ENCODE measurements at regions not wholly inside any gene's neighbourhood (a gene's known extent, or its start where the extent isn't known, plus 50 kb on each side); places are given as distances from the start of the nearest gene placed in this dataset.
"Not testable (repeated sequence)": the region's sequence is repeated elsewhere in the genome, so short reads cannot be mapped to it uniquely, and the experiment has no call there.

DNA sequence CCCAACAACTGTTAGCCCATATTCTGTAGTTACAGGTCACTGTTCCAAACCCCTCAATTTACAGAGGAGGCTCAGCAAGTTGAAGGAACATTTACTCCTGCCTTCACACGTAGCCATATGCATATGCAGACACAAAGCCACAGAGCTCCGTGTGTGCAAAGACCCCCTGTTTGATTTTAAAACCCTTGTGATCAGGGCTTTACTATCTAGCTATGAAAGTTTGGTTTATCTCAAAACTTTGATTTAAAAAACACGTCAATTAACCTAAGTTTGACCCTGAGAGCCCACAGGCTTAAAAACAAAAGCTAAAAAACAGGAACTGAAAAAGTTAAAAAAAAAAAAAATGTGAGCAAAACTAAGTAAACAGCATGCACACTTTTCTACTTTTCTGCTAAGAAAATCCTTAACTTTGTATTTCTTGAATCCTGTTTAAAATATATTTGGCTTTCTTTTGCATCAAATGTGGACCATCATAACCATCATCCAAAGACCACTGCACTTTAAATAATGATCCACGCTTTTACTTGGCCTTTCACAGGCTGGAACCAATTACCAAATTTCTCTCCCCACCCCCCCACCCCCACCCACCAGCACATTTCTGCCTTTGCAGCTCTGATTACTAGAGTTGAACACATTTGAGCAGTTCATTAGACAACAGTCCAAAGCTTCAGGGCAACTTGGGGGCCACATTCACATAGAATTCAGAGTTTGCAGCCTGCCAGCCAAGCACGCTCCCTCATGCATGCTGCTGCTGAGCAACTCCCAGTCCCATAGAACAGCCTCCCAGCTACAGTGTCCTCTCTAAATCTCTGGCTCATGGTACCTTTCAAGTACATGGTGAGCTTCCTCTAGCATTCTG, 128.8 kb upstream of the MAP3K1 start:
- DNase-seq (ENCODE audit: low spot score) = no peak

DNA sequence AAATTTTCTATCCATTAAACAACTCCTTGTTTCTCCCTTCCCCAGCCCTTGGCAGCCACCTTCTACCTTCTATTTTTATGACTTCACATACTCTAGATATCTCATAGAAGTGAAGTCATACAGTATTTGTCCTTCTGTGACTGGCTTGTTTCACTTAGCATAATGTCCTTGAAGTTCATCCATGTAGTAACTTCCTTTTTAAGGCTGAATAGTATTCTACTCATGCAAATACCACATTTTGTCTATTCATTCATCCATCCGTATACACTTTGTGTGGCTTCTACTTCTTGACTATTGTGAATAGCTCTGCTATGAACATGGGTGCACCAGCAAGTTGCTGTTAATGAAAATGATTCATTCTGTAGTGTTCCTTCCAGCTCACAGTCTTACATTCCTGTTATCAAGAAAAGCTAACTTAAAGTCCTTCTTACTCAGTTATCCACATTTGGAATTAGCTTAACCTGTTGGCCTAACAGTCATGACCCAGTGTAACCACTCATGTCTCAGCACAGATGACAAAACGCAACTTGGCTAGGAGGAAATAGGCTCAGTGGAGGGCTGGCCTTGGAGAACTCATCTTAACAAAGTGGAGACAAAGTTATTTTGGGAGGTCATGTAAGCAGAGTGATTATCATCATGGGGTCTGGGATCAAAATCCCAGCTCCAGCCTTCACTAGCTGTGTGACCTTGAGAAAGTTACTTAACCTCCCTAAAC, 129.7 kb upstream of the MAP3K1 start:
- DNase-seq (ENCODE audit: low spot score) = no peak

DNA sequence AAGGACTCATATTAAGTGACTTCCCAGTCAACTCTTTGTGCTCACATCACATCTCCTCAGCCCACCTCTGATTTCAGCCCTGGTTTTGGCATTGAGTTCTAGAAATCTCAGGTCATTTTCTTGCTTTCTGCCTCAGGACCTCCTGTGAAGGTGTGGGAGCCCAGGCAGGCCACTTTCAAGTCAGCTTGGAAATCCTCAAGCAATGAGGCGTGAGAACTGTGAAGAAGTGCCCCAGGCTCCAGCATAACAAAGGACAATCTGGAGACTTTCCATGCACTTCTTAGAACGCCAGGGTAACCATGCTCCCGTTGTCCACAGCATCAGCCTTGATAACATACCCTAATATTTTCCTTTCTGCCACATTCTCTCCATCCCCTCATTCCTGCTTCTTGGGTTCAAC, 131.2 kb upstream of the MAP3K1 start:
- no peak for DNase-seq (ENCODE audit: low spot score)

DNA sequence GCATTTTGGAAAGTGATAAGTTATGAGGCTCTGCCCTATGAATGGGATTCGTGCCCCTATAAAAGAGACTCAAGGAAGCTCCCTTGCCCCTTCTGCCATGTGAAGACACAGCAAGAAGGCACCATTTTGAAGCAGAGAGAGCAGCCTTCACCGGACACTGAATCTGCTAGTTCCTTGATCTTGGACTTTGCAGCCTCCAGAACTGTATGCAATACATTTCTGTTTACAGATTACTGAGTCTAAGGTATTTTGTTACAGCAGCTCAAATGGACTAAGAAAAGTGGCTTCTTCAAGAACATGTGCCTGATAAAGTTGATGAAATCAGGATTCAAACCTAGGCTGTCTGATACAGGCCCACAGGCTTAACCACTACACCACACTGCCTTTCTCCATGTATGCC, 131.6 kb upstream of the MAP3K1 start:
- no peak for DNase-seq (ENCODE audit: low spot score)

DNA sequence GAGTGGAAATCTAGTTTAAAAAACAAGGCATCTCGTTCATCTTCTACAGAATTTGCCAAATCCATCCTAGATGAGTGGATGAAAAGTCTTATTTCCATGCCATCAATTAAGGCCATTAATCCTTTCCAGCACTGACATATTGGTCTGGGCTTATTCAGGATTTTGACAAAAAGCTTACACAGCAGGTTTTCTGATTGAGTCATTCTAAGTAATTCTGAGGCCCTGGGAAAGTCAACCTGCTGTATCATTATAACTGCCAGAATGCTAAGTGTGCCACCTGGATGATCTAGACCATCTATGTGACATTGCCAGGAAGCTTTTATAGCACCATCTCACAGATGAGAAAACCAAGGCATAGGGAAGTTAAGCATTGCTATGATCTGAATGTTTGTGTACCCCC, 132.1 kb upstream of the MAP3K1 start:
- no peak for DNase-seq (ENCODE audit: low spot score)

DNA sequence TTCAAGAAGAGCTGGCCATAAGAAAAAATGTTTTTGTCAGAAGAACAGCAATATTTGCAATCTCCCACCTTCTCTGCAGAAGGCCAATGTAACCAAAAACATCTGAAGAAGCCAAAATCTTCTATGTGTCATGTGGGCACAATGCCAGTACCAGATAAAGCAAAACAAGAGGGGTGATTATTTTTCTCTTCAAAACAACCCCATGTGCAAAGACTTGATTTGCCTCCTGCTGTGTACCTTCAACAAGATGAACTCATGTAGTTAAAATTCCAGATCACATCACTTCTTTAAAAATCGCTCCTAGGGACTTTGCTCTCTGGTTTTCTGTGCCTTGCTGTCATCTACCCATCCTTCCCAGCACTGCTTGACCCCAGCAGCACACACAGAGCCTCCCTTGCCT, 134.0 kb upstream of the MAP3K1 start:
- no peak for DNase-seq (ENCODE audit: low spot score)

DNA sequence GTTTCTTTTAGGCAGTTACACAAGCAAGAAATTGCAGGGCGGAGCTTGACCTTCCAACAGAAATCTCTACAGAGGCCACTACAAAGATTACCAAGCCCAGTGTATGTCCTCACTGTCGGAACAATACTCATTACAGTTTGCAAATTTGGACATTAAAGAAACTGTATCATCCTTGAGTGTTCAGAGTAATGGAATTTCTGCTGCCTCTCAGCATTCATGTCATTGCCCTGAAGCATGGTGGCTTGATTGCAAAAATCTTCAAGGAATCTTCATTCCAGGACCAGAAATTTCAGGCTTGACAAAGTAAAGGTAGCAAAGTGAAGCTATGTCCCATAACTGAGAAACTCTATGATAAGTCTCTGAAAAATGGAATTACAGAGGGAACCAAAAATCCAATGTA, 134.6 kb upstream of the MAP3K1 start:
- no peak for DNase-seq (ENCODE audit: low spot score)

DNA sequence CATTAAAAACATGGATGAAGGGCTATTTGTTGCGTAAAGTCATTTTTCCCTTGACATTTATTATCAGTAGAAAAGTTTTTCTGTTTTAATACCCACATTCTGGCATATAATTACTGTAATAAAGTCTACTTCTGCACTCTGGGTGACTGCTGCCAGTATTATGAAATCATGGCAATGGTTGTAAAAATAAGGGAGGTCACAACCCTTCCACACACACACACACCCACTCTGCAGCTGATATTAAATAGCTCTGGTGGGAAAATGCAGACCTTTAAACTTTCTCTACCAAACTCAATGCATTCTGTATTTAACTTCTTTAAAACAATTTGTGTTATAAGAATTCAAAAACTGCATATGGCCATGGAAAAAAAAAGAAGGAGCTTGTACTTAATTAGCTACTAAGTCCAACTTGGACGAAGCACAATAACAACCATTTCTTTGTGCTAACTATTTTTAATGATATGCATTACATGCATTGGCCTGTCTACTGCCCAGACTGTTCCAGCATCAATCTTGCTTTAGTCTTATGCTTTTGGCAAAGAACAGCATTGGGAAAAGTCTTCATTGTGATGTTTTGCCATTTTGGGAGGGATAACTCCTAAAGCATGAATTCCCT, 137.6 kb upstream of the MAP3K1 start:
- DNase-seq (ENCODE audit: low spot score) = no peak

DNA sequence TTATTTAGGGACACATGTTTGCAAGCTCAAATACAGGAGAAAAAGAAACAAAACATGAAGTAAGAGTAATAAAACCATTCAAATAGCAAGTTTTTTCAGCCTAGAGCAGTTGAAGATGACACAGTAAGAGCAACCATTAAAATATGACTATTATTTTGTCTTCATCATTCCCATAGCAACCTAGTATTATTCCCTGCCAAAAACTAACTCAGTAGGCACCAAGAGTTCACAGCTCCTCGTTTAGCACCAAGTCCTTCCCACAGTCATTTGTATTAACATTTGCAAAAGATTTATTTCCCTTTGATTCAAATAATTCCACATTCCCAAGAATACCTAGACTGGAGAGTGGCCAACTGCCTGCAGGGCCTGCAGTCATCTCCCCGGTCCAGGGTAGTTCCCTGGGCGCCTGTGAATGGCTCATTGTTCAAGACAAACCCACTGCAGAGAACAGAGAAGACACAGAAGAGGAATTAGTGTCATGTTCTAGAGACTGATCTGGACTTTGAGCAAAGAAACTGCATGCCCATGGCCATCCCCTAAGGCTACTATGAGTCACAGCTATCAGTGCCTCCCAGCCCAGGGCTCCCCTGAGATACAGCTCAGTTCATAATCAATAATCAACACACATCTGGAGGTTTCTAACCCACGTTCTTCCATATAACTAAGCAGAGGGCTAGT, 139.1 kb upstream of the MAP3K1 start:
- no peak for DNase-seq (ENCODE audit: low spot score)

DNA sequence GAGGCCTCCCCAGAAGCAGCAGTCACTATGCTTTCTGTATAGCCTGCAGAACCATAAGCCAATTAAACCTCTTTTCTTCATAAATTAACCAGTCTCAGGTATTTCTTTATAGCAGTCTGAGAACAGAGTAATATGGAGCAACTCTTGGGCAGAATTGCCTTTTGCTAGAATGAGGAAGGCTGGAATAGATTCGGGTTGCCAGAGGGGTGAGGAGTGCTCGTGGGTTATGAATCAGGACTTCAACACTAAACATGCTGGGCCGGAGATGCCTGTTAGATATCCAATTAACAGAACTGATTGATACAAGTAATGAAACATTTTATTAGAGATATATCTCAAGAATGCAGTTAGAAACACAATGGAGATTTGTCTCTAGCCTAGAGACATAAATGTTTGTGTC, 140.9 kb upstream of the MAP3K1 start:
- DNase-seq (ENCODE audit: low spot score) = no peak

DNA sequence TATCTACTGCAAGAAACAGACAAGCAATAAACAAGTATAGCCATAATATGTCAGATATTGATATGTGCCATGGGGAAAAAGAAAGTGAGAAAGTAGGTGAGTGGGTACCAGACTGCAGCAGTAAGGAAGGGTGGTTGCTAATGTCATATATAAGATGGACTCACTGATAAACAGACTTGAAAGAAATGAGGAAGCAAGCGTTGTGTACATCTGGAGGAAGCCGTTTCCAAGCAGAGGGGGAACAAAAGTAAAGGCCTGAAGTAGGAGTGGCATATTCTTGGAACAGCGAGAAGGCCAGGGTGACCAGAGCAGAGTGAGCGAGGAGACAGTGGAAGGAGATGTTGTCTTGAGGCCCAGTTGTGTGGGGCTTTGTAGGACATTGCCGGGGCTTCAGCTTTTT, 142.2 kb upstream of the MAP3K1 start:
- no peak for DNase-seq (ENCODE audit: low spot score)

DNA sequence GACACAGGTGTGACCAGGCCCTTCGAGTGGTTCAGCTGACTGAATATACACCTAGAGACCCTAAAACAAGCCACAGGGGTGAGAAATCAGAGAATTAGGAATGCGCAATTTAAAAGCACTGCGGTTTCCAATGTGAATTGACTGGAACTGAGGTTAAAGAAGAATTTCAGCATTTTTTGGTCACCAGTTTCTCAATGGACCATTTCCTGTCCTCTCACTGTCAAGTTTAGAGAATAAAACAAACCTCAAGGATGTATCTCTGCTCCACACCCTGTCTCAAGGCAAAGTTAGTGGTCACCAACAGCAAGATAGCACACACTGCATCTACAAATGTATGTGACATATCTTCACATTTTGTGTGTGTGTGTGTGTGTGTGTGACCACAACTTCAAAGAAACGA, 143.8 kb upstream of the MAP3K1 start:
- no peak for DNase-seq (ENCODE audit: low spot score)

DNA sequence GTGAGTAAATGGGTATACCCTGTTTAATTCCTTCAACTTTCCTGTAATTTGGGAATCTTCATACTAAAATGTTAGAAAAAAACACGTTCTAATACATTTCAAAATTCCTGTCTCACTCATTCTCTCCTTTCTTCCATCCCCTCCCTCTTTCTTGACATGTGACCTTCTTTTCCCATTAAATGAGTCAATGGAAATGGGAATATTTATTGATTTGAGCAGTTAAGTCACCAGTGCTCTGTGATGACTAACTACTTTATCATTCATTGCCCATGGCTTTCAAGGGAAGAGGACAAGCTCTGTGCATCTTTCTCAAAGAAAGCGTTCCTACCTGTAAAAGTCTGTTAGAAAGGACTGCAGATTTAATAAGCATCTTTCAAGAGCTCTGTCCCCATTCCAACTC, 144.4 kb upstream of the MAP3K1 start:
- no peak for DNase-seq (ENCODE audit: low spot score)

DNA sequence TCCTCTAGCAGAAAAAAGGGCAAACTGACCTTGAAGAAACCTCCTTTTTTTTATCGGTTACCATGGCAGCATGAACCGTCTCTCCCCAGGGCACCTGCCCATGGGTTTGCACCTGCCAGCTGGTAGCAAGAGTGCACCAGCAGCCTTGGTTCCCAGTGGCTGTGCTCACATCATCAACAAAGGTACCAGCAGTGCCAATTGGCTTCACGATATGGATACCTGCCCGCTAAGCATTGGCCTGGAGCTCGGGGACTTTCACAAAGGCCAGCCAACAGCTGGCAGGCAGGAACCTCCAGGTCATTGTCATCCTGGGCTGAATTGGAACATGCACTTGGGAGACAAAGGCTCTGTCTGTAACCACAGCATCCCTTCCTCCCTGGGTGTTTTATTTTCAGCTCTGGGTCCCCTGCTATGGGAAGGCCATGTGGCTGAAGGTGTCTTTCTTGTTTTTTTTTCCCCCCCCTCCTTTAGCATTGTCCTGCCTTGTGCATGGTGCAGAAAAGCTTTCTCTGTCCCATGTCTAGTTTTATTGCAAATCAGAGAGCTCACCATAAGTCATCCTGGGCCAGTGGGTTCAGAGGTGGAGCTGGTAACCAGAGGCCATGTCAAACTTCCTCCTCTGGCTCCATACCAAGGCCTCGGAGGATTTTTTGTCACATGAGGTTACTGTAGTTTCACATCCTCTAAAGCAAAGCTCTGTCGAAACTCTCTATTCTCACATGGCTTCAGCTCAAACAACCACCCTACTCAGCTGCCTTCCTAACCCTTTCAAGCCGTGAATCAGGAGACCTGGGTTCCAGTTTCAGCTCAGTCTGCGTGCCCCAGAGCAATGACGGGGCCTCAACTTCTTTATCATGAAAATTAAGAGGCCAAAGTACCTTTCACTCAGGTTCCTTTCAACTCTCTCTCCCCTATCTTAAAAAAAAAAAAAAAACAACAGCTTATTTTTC, 145.5 kb upstream of the MAP3K1 start:
- DNase-seq (ENCODE audit: low spot score) = no peak

DNA sequence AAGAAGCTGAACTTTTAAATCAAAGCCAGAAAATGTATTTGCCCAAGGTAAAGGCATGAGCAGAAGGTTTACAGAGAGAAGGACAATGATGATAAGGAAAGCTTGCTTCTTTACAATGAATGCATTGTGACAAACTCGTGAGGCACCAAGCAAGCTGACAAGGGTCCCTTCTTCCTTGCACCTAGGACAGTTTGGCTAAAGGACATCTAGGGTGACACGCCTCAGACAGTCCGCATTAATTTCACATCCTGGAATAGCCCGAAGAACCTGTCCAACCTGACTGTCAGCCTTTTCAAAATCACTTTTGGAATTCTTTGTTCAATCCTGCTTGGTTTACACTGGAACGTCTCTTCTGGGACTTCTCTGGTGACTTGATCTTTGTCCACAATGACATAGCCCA, 146.4 kb upstream of the MAP3K1 start:
- no peak for DNase-seq (ENCODE audit: low spot score)

DNA sequence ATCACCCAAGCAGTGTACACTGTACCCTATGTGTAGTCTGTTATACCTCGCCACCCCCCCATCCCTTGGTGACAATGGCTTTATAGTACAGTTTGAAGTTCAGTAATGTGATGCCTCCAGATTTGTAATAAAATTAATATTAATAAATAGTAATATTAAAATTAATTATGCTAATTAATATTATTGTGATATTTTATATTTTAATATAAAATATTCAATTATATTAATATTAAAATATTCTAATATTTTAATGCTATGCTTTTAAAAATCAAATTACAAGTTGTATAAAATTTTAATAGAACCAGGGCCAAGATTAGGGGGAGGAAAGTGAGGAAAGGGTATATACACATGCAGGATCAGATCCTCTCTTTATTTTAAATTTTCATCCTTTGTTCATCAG, 147.7 kb upstream of the MAP3K1 start:
- DNase-seq (ENCODE audit: low spot score) = no peak

DNA sequence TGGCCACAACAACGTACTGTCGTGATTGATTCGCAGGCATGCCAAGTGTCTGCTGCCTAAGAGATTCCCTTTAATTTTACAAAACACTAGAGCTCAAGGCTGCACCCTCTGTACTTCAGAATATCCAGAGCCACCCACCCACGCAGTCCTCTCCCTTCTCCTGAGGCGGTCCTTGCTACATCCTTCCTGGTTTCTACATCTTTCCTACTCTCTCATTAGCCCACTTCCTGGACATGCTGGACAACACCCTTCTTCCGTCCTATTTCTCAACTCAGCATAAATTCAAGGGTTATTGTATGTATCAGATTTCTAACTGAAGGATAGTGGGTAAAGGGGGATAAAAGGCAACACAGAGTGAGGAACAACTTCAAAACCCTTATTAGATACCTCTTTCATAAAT, 148.4 kb upstream of the MAP3K1 start:
- no peak for DNase-seq (ENCODE audit: low spot score)

DNA sequence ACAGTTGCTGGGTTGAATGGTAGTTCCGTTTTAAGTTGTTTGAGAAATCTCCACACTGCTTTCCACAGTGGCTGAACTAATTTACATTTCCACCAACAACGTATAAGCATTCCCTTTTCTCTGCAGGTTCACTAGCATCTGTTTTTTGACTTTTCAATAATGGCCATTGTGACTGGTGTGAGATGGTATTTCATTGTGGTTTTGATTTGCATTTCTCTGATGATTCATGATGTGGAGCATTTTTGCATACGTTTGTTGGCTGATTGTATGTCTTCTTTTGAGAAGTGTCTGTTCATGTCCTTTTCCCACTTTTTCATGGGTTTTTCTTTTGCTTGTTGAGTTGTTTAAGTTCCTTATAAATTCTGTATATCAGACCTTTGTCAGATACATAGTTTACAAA, 150.2 kb upstream of the MAP3K1 start:
- not testable (repeated sequence) for DNase-seq (ENCODE audit: low spot score)

DNA sequence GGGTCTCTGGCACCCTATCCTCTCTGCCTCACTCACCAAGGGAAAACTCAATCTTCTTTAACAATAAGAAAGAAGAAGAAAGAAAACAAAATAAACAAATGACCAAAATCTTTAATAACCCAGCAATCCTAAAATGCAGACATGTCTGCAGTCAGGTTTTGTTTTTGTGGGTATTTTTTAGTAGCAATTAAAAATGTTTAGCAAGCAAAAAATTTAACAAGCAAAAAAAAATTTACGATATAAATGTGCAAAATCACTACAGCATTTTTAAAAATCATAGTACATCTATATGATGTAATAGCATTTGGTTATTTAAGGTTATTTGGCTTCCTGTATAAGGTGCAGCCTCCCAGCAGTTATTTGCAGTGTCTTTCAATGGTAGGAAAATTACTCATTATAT, 151.3 kb upstream of the MAP3K1 start:
- no peak for DNase-seq (ENCODE audit: low spot score)

DNA sequence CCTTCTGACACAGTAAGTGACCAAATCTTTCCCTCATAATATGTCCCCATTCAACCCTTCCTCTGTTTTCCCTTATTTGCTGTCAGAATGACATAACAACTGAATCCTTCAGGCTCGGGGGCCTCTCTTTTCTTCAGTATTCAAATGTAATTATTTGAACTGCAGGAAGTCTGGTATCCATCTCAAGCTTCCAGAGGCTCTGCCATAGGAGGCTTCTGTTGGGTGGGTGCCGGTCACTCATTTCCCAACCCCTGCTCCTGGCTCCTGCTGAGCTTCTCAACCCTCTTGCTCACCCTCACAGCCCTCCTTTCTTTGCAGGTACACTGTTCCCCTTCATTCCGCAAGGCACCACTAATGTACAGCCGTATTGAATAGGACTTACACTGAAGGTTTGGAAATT, 151.8 kb upstream of the MAP3K1 start:
- no peak for DNase-seq (ENCODE audit: low spot score)

DNA sequence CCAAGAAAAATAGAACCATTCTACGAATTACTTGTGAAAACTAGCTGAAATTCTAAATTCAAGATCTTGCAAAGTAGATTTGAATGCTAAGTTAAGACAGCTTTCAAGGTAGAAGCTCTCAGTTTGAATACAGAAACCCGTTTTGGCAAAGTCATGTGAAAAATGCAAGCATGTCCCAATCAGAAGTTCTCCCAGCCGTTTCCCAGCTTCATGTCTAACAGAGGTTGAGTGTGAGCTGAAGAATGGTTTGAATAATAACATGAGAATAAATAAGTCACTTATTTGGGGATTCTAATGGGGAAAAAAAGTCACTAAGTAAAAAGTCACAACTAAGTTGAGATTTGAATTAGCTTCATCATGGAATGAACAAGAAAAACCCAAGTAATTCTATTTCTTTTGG, 152.5 kb upstream of the MAP3K1 start:
- DNase-seq (ENCODE audit: low spot score) = no peak
